ENCODE measurements at regions not wholly inside any gene's neighbourhood (a gene's known extent, or its start where the extent isn't known, plus 50 kb on each side); places are given as distances from the start of the nearest gene placed in this dataset.
"Not testable (repeated sequence)": the region's sequence is repeated elsewhere in the genome, so short reads cannot be mapped to it uniquely, and the experiment has no call there.

- DNase-seq: not testable (repeated sequence)
Observed at GRCh38 chr2:87559735-87560134, 188.2 kb upstream of the PLGLB2 start.

GRCh38 chr2:87565116-87565515 is 182.8 kb upstream of the PLGLB2 start:
- DNase-seq: not testable (repeated sequence)

DNA sequence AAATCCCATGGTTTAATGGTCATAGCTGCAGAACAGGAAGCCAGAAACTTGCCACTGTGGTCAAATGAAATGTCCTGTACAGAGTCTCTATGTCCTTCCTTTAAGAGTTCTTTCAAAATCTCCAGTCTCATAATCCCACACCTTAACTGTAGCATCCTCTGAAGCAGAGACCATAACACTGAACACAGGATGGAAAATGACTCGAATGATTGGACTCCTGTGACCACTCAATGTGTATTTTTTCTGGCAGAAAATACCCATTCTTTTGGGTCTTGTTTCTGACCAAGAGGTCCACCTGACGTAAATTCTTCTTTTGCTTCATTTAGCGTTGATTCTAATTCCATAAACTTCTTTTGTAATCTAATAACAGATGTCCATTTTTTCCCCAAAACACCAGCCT is 181.4 kb upstream of the PLGLB2 start:
- not testable (repeated sequence) for DNase-seq

GRCh38 chr2:87567093-87567492 is 180.8 kb upstream of the PLGLB2 start:
- not testable (repeated sequence) for DNase-seq

GRCh38 chr2:87567912-87568311 is 180.0 kb upstream of the PLGLB2 start:
- DNase-seq: not testable (repeated sequence)

- DNase-seq: not testable (repeated sequence)
Observed at GRCh38 chr2:87568554-87569278, 179.2 kb upstream of the PLGLB2 start.

DNA sequence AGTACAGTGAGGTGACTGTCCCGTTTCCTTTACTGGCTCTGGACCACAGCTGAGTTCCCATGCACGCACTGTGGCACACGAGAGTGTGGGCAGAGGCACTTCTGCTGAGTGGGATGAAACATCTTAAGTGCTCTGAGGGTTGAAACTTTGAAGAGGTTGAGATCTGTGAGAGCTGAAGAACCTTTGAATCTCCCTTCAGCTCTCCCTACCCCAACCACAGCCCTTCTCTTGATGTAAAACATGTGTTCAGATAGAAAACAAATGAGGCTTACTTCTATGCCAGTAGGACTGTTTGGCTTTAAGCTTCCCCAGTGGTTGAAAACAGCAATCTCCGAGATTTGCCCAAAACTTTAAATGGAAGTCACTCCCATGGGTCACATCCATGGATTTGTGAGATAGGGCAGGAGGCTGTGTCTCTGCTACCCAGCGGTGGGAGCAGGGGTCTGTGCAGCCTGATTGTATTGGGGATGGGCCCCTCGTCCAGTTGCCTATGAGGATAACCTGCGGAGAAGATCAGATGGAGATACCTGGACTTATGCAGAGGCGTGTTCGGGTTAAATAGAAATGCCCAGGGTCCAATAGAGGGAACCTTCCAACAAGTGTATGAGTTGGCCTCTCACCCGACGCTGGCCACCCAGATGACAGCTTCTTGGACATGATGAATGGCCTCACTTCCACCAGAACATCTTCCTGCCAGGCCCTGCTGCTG is 178.0 kb upstream of the PLGLB2 start:
- DNase-seq: not testable (repeated sequence)

DNA sequence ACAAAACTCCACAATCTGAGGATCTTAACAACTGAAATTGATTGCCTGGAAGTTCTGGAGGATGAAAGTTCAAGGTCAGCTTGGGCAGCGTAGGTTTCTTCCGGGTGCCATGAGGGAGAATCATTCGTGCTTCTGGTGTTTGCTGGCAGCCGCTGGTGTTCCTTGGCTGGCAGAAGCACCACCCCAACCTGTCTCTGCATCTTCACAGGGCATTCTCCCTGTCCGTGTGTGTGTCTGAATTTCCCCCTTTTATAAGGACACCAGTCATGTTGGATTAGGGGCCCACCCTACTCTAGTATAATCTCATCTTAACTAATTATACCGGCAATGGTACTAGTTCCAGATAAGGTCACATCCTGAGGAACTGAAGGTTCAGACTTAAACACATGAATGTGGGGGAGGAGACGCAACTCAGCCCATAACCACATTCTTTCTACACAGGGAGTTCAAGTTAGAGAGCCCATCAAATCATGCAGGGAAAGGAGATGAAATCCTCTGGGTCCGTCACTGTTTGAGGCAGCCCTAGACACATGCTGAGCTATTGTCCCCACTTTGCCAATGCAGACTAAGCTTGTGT is 175.9 kb upstream of the PLGLB2 start:
- not testable (repeated sequence) for DNase-seq

DNA sequence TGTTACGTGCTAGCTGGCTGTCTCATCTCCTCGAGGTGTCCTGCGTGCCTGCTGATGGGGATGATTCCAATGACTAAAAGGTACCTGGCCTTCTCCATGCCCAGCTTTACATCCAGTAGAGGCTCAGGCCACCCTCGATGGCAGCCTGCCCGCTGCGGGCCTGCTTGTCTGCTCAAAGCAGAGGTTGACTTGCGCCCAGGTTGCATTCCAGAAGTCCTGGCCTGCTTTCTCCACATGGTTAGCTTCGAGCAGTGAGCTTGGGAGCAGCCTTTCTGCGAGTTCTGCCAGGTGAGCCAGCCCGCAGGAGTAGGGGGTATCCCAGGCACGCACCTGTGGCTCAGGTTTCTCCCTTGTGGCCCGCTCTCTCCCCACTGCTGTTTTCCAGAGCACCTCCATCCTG is 175.0 kb upstream of the PLGLB2 start:
- DNase-seq: not testable (repeated sequence)

DNA sequence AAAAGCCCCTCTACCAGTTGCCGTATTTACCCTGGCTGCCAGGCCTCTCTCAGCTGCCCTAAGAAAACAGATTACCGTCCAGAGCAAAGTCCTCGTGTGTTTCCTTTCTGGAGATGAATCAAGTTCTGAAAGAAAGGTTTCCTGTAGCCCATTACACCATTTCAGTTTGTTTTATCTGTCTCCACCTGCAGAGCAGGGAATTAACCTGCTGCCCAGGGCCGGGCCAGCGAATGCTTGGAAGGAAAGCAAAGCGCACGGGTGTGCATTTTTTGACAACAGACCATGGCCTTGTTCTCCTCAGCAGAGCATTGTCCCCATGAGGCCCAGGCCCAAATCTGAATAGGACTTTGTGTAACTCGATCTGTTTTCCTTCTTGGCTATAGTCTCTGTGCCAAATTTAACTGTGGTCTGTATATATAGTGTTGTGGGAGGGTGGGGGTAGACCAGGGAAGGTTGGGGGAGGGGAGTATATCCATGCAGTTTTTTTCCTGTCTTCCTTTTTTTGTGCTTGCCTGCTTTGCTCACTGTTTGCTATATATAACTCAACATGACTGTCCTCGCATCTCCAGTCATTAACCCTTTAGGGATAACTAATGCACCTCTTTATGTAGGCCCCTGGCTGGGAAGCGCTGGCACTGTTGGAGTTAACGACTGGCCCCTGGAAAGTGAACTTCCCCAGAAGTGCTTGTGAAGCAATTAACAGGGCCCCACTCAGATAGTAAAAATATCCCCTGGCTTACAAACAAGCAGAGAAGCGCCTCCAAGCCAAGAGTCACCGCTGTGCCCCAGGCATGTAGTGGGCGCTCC is 174.3 kb upstream of the PLGLB2 start:
- not testable (repeated sequence) for DNase-seq

GRCh38 chr2:87574193-87575119 is 173.4 kb upstream of the PLGLB2 start:
- not testable (repeated sequence) for DNase-seq

- not testable (repeated sequence) for DNase-seq
Observed at GRCh38 chr2:87575138-87575537, 172.7 kb upstream of the PLGLB2 start.

DNA sequence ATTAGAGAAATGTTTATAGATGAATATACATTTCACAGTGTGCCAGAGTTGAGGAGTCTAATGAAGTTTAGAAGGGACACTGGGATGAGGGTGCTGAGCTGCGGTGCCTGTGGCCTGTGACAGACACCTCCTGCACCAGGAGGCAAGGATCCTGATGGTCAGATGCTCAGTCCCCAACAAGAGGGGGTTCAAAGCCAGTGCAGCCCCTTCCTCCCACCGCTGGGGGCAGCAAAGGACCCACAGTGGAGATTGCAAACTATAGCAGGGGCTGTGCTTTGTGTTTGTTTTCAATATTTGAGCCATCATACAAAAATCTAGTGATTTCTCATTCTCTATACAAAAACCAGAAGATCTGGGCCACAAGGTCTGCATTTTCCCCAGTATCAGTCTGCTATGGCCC is 170.5 kb upstream of the PLGLB2 start:
- not testable (repeated sequence) for DNase-seq

GRCh38 chr2:87582152-87582551 is 165.7 kb upstream of the PLGLB2 start:
- DNase-seq: not testable (repeated sequence)

DNA sequence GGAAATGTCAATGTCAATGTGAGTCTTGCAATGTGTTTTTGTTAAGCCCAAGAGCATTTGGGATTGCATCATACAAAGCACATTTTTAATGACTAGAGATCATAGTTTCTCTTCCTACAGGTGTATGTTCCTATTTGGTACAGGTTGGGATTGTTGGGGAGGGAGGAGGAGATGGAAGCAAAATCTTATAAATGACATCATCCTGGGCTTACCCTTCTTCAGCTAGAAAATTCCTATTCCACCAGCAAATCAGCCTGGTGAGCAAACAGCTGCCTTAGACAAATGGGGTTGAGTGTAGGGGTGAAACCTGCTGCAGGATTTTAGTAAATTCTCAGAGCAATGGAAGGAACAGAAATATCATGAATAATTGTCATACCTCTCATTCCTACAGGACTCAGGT is 165.3 kb upstream of the PLGLB2 start:
- not testable (repeated sequence) for DNase-seq

GRCh38 chr2:87583370-87583769 is 164.5 kb upstream of the PLGLB2 start:
- not testable (repeated sequence) for DNase-seq

GRCh38 chr2:87583803-87584202 is 164.1 kb upstream of the PLGLB2 start:
- not testable (repeated sequence) for DNase-seq

DNA sequence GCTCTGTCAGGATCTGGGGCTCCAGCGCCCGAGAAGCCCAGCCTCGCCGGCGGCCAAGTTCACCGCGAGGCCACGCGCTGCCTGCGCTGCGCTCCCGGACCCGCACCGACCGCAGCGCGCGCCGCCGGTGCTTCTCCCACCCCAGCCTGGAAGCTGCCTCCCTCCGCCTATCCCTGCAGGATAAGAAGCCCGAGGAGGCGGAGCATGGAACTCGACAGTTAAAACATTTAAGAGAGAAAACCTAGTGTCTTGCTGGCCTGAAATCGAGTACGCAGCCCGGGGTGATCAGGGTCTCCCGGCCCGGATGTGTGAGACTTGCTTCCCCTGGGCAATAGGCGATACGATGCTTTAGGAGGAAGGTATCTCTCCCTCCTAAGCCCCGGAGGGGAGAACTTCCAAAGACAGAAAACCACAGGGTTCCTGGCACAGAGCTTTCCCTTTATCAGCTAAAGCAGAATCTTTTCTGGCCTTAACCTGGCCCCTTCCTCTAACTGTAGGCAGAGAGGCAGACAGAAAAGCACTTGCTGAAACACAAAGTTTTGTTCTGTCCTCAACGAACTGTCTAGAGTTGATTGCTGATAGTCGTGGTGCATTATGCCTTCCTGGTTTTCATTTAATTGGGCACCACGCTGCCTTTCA is 163.5 kb upstream of the PLGLB2 start:
- DNase-seq: not testable (repeated sequence)

GRCh38 chr2:87587934-87588333 is 160.0 kb upstream of the PLGLB2 start:
- DNase-seq: not testable (repeated sequence)

GRCh38 chr2:87592974-87593373 is 154.9 kb upstream of the PLGLB2 start:
- DNase-seq: not testable (repeated sequence)

Data from Kasumi-1 (cell line).